GM12878 (cell line): ENCODE measurements at regions not wholly inside any gene's neighbourhood (a gene's known extent, or its start where the extent isn't known, plus 50 kb on each side); places are given as distances from the start of the nearest gene placed in this dataset.

Experiments
- ATAC-seq: fragments of 200-7000 bp; cut with Tn5 transposase; 3 replicates; pipeline ENCODE4 v1.9.1; 2020; ENCODE audit warnings: mild to moderate bottlenecking, moderate library complexity
- BruUV-seq: library from RNA; stranded (reverse); fragments of 400-500 nt; replicated peaks from 2 replicates; lab custom pipeline; 2021; lab: Mats Ljungman, UMichigan
- CTCF ChIA-PET: fragments of 300-600 bp; sonication (Branson Sonifier 250); formaldehyde crosslinking; extraction: SDS; loops from one replicate; lab custom pipeline; 2021; ENCODE audit warnings: inconsistent platforms; lab: Yijun Ruan, JAX
- POLR2A ChIA-PET: fragments of 350-600 bp; formaldehyde crosslinking; extraction: SDS; loops from one replicate; lab custom pipeline; 2021; ENCODE audit warnings: inconsistent platforms; lab: Charles Lee
- RAD21 ChIA-PET: fragments of 300-600 bp; sonication (Branson Sonifier 250); formaldehyde crosslinking; loops from one replicate; lab custom pipeline; 2023; ENCODE audit warnings: antibody characterized with exemption; ENCODE audit not compliant: unreplicated experiment; lab: Charles Lee
- SMC1A ChIA-PET: fragments of 300-600 bp; sonication (Branson Sonifier 250); formaldehyde crosslinking; loops from one replicate; lab custom pipeline; 2023; ENCODE audit not compliant: unreplicated experiment, uncharacterized antibody; lab: Charles Lee
- DNase-seq: peaks from one replicate; pipeline ENCODE4 v3.0.0-alpha.2; 2011; ENCODE audit warnings: low read depth, low spot score
- FAIRE-seq: peaks from 3 replicates; lab custom pipeline; 2011; peaks lifted over from hg19 to GRCh38; lab: Jason Lieb, UNC
- H2AFZ ChIP-seq: 2 replicates; pipeline ENCODE4 v1.6.0; 2011; ENCODE audit warnings: low read depth, low read length, control low read depth; ENCODE audit not compliant: control insufficient read depth
- H3K27ac ChIP-seq: 2 replicates; pipeline ENCODE4 v1.5.1; 2011; ENCODE audit warnings: control low read depth; ENCODE audit not compliant: control insufficient read depth, insufficient read depth
- H3K27me3 ChIP-seq, 2 experiments: replicated peaks in 1 of 2; 2 replicates each; pipeline versions ENCODE4 v1.6.0 to v1.6.1; 2011; ENCODE audit warnings: low read length in 1 of 2; ENCODE audit not compliant: control insufficient read depth in 2 of 2, insufficient read depth in 2 of 2
- H3K36me3 ChIP-seq, 2 experiments: 2 replicates each; pipeline ENCODE4 v1.5.1; 2011; ENCODE audit warnings: low read length in 1 of 2; ENCODE audit not compliant: control insufficient read depth in 2 of 2, insufficient read depth in 2 of 2
- H3K4me1 ChIP-seq: 2 replicates; pipeline ENCODE4 v1.6.1; 2011; ENCODE audit warnings: mild to moderate bottlenecking, low read length, moderate library complexity, mixed read lengths; ENCODE audit not compliant: control insufficient read depth, insufficient read depth
- H3K4me2 ChIP-seq: 2 replicates; pipeline ENCODE4 v1.6.0; 2011; ENCODE audit warnings: control low read depth; ENCODE audit not compliant: control insufficient read depth, insufficient read depth
- H3K4me3 ChIP-seq: fragments of 200-600 bp; sonication (generic); 2 replicates; pipeline ENCODE4 v1.5.1; 2016
- H3K79me2 ChIP-seq: 2 replicates; pipeline ENCODE4 v1.6.0; 2011; ENCODE audit warnings: low read length; ENCODE audit not compliant: control insufficient read depth, insufficient read depth
- H3K9ac ChIP-seq: 2 replicates; pipeline ENCODE4 v1.8.0; 2011; ENCODE audit warnings: low read length, control low read depth, mixed read lengths; ENCODE audit not compliant: control insufficient read depth, insufficient read depth
- H3K9me3 ChIP-seq: replicated peaks from 3 replicates; pipeline ENCODE4 v1.5.1; 2011; ENCODE audit warnings: mild to moderate bottlenecking, low read length; ENCODE audit not compliant: control insufficient read depth, insufficient read depth
- H4K20me1 ChIP-seq: 2 replicates; pipeline ENCODE4 v1.6.0; 2011; ENCODE audit not compliant: control insufficient read depth, insufficient read depth
- CBFB ChIP-seq: IDR thresholded peaks from 2 replicates; pipeline ENCODE4 v1.6.1; 2016; ENCODE audit warnings: antibody characterized with exemption, low read depth
- MTA2 ChIP-seq: fragments of 450-650 bp; IDR thresholded peaks from 2 replicates; pipeline ENCODE4 v1.6.1; 2016; ENCODE audit warnings: low read depth, mild to moderate bottlenecking, moderate library complexity
- NR2C1 ChIP-seq: fragments of 450-650 bp; IDR thresholded peaks from 2 replicates; pipeline ENCODE4 v1.6.1; 2017; ENCODE audit warnings: antibody characterized with exemption, mild to moderate bottlenecking, moderate library complexity
- PBX3 ChIP-seq: IDR thresholded peaks from 2 replicates; pipeline ENCODE4 v1.6.1; 2011; ENCODE audit warnings: mild to moderate bottlenecking, low read depth, low read length, moderate library complexity; ENCODE audit not compliant: insufficient replicate concordance
- POLR2A ChIP-seq: IDR thresholded peaks from 2 replicates; pipeline ENCODE4 v1.6.1; 2011; ENCODE audit warnings: low read depth, mild to moderate bottlenecking, low read length
- SMAD1 ChIP-seq: fragments of 450-650 bp; IDR thresholded peaks from 2 replicates; pipeline ENCODE4 v1.6.1; 2018; ENCODE audit warnings: mild to moderate bottlenecking, low read depth; ENCODE audit not compliant: partially characterized antibody
- TAF1 ChIP-seq: IDR thresholded peaks from 2 replicates; pipeline ENCODE4 v1.6.1; 2011; ENCODE audit warnings: mild to moderate bottlenecking, low read depth, low read length, borderline replicate concordance
- WGBS: methylation state at CpG from one replicate; pipeline ENCODE4 v1.1.6; 2016; ENCODE audit warnings: low lambda C conversion rate; ENCODE audit not compliant: insufficient replicate concordance, insufficient coverage; ENCODE audit errors: missing lambda C conversion rate; 5-methylcytosine and 5-hydroxymethylcytosine counted together
- in situ Hi-C: fragments of 300-500 bp; cut with MboI; formaldehyde crosslinking; loops from 9 replicates; pipeline ENCODE4 v1.14.3; 2018; ENCODE audit warnings: mixed read lengths
- intact Hi-C: fragments of 100-400 bp; cut with micrococcal nuclease; formaldehyde crosslinking; loops from one replicate; pipeline ENCODE4 v1.14.2; 2022; ENCODE audit not compliant: unreplicated experiment
- TF ChIP-seq, protein P1 (sequence below): IDR thresholded peaks from 2 replicates; pipeline ENCODE4 v1.6.1; 2012; ENCODE audit warnings: low read depth, low read length, improper control_type of control experiment
- TF ChIP-seq, protein P2 (sequence below): IDR thresholded peaks from 2 replicates; pipeline ENCODE4 v1.6.1; 2011; ENCODE audit warnings: low read depth, mild to moderate bottlenecking, low read length, moderate library complexity, borderline replicate concordance; ENCODE audit errors: extremely low read depth
- TF ChIP-seq, protein P3 (sequence below): fragments of 450-650 bp; IDR thresholded peaks from 2 replicates; pipeline ENCODE4 v1.6.1; 2017; ENCODE audit warnings: mild to moderate bottlenecking, moderate library complexity

DNA sequence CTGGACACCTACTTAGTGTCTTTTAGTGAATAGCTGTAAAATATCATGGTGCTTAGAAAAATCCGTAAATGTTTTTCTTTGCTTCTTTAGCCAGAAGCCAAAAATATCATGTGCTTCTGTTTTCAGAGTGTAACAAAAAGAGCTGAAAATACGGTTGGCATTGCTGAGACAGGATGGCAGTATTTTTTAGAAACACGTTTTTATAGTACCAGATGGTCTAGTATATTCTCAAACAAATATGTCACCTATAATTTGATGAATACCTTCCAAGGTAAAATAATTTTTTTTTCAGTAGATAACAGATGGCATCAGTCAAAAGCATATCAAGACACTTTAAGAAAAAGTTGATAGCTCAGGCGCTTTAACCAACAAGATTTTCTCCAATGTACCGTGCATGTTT lies 326.6 kb downstream of the PHF14 start:
- ChIA-PET RAD21 (no interaction called here), SMC1A (no interaction called here), CTCF (no interaction called here), POLR2A (no interaction called here)
- H3K27me3 ChIP-seq, result no peaks in the 10 kb centered on the region
- 55% methylated on average over 5 of the region's 5 CpGs for WGBS
- H3K9ac ChIP-seq, result no peak overlapping the region
- no peak overlapping the region for H3K4me2 ChIP-seq
- H3K27ac ChIP-seq, result no peak overlapping the region
- no TSS peak for BruUV-seq
- H3K4me1 ChIP-seq, result no peaks in the 10 kb centered on the region
- no peaks in the 10 kb centered on the region for H3K79me2 ChIP-seq
- ATAC-seq (no peak), FAIRE-seq (no peak), DNase-seq (no peak)
- in situ Hi-C loops, result no loop called here
- intact Hi-C loops, result no loop called here
- no peaks in the 10 kb centered on the region for H3K36me3 ChIP-seq
- H2AFZ ChIP-seq, result no peak overlapping the region
- no peaks in the 10 kb centered on the region for H3K9me3 ChIP-seq
- TF ChIP-seq CBFB, result no peak
- no peak for TF ChIP-seq SMAD1
- H4K20me1 ChIP-seq, result no peaks in the 10 kb centered on the region
- no peak overlapping the region for H3K4me3 ChIP-seq

- Histone ChIP-seq H3K4me2 (no peak overlapping the region), H3K27me3 (no peaks in the 10 kb centered on the region), H2AFZ (no peak overlapping the region), H3K36me3 (no peaks in the 10 kb centered on the region), H3K79me2 (no peaks in the 10 kb centered on the region), H3K9me3 (no peaks in the 10 kb centered on the region), H4K20me1 (no peaks in the 10 kb centered on the region), H3K9ac (no peak overlapping the region), H3K4me1 (no peaks in the 10 kb centered on the region), H3K4me3 (no peak overlapping the region), H3K27ac (no peak overlapping the region)
- FAIRE-seq (no peak), DNase-seq (no peak), ATAC-seq (no peak)
- intact Hi-C loops, result loop anchor here (2.0 kb wide), 1 partner anchor 25 kb away; no protein-coding TSS in a partner anchor
- ChIA-PET CTCF (interaction anchor here (0.6 kb wide), 1 partner anchor 906 kb away, joined by 3 read pairs; no protein-coding TSS in a partner anchor), SMC1A (interaction anchor here (1.0 kb wide), 1 partner anchor 94 kb away, joined by 3 read pairs; no protein-coding TSS in a partner anchor), POLR2A (no interaction called here), RAD21 (no interaction called here)
- in situ Hi-C loops, result no loop called here
- no TSS peak for BruUV-seq
- TF ChIP-seq, protein P1, sequence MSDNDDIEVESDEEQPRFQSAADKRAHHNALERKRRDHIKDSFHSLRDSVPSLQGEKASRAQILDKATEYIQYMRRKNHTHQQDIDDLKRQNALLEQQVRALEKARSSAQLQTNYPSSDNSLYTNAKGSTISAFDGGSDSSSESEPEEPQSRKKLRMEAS, result no peak
- TF ChIP-seq MTA2 (no peak), PBX3 (no peak), NR2C1 (no peak), TAF1 (no peak), POLR2A (no peak)
- TF ChIP-seq, protein P2, sequence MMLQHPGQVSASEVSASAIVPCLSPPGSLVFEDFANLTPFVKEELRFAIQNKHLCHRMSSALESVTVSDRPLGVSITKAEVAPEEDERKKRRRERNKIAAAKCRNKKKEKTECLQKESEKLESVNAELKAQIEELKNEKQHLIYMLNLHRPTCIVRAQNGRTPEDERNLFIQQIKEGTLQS, result no peak
- TF ChIP-seq, protein P3, sequence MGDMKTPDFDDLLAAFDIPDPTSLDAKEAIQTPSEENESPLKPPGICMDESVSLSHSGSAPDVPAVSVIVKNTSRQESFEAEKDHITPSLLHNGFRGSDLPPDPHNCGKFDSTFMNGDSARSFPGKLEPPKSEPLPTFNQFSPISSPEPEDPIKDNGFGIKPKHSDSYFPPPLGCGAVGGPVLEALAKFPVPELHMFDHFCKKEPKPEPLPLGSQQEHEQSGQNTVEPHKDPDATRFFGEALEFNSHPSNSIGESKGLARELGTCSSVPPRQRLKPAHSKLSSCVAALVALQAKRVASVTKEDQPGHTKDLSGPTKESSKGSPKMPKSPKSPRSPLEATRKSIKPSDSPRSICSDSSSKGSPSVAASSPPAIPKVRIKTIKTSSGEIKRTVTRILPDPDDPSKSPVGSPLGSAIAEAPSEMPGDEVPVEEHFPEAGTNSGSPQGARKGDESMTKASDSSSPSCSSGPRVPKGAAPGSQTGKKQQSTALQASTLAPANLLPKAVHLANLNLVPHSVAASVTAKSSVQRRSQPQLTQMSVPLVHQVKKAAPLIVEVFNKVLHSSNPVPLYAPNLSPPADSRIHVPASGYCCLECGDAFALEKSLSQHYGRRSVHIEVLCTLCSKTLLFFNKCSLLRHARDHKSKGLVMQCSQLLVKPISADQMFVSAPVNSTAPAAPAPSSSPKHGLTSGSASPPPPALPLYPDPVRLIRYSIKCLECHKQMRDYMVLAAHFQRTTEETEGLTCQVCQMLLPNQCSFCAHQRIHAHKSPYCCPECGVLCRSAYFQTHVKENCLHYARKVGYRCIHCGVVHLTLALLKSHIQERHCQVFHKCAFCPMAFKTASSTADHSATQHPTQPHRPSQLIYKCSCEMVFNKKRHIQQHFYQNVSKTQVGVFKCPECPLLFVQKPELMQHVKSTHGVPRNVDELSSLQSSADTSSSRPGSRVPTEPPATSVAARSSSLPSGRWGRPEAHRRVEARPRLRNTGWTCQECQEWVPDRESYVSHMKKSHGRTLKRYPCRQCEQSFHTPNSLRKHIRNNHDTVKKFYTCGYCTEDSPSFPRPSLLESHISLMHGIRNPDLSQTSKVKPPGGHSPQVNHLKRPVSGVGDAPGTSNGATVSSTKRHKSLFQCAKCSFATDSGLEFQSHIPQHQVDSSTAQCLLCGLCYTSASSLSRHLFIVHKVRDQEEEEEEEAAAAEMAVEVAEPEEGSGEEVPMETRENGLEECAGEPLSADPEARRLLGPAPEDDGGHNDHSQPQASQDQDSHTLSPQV, result no peak
These were observed 328.4 kb downstream of the PHF14 start for GRCh38 chr7:11302121-11302520.
